OCI-LY1 (cell line): ENCODE measurements at regions not wholly inside any gene's neighbourhood (a gene's known extent, or its start where the extent isn't known, plus 50 kb on each side); places are given as distances from the start of the nearest gene placed in this dataset.

Experiments used
- H2AFZ ChIP-seq: fragments of 200-600 bp; sonication (generic), shearing (Covaris generic); 2 replicates; pipeline ENCODE4 v1.6.0; 2014; ENCODE audit warnings: antibody characterized with exemption, mild to moderate bottlenecking, low read length
- H3F3A ChIP-seq: fragments of 200-600 bp; sonication (generic), shearing (Covaris generic); 2 replicates; pipeline ENCODE4 v1.6.0; 2014; ENCODE audit warnings: mild to moderate bottlenecking, antibody characterized with exemption, low read length, moderate library complexity; ENCODE audit not compliant: insufficient read depth
- H3K27ac ChIP-seq: fragments of 200-600 bp; sonication (generic); 2 replicates; pipeline ENCODE4 v1.5.1; 2014; ENCODE audit warnings: low read length, mixed run types, mild to moderate bottlenecking, low read depth; ENCODE audit not compliant: poor library complexity, severe bottlenecking
- H3K27me3 ChIP-seq: fragments of 200-600 bp; sonication (generic); 2 replicates; pipeline ENCODE4 v1.6.0; 2014; ENCODE audit warnings: antibody characterized with exemption, mild to moderate bottlenecking, low read length, moderate library complexity; ENCODE audit not compliant: insufficient read depth
- H3K36me3 ChIP-seq: fragments of 200-600 bp; sonication (generic); 2 replicates; pipeline ENCODE4 v1.6.1; 2014; ENCODE audit warnings: mild to moderate bottlenecking, antibody characterized with exemption, low read length, moderate library complexity, mixed read lengths; ENCODE audit not compliant: insufficient read depth
- H3K4me1 ChIP-seq: fragments of 200-600 bp; sonication (generic); 2 replicates; pipeline ENCODE4 v1.5.1; 2014; ENCODE audit warnings: mild to moderate bottlenecking, low read length, moderate library complexity; ENCODE audit not compliant: insufficient read depth, severe bottlenecking
- H3K4me2 ChIP-seq: fragments of 200-600 bp; sonication (generic), shearing (Covaris generic); 2 replicates; pipeline ENCODE4 v1.6.1; 2014; ENCODE audit warnings: low read length
- H3K4me3 ChIP-seq: fragments of 200-600 bp; sonication (generic); 2 replicates; pipeline ENCODE4 v1.5.1; 2014; ENCODE audit warnings: low read length, low read depth, mild to moderate bottlenecking, mixed read lengths; ENCODE audit not compliant: poor library complexity, severe bottlenecking
- H3K79me2 ChIP-seq: fragments of 200-600 bp; shearing (Covaris generic); 2 replicates; pipeline ENCODE4 v1.6.1; 2016; ENCODE audit warnings: mixed run types, low read length, mixed read lengths; ENCODE audit not compliant: insufficient read depth
- H3K9ac ChIP-seq: fragments of 200-600 bp; sonication (generic), shearing (Covaris generic); 2 replicates; pipeline ENCODE4 v1.6.1; 2014; ENCODE audit warnings: mild to moderate bottlenecking, low read length, mixed read lengths
- H3K9me2 ChIP-seq: fragments of 200-600 bp; sonication (generic), shearing (Covaris generic); 2 replicates; pipeline ENCODE4 v1.6.1; 2014; ENCODE audit warnings: low read depth, mild to moderate bottlenecking, low read length, mixed read lengths
- H3K9me3 ChIP-seq: fragments of 200-600 bp; shearing (Covaris generic); 2 replicates; pipeline ENCODE4 v1.6.1; 2014; ENCODE audit warnings: low read length, mixed read lengths
- H4K20me1 ChIP-seq: fragments of 200-600 bp; sonication (generic), shearing (Covaris generic); 2 replicates; pipeline ENCODE4 v1.6.0; 2016; ENCODE audit warnings: mild to moderate bottlenecking, low read length; ENCODE audit not compliant: insufficient read depth
- CTCF ChIP-seq: fragments of 200-600 bp; sonication (generic), shearing (Covaris generic); IDR thresholded peaks from 2 replicates; pipeline ENCODE4 v1.5.1; 2017; ENCODE audit warnings: mild to moderate bottlenecking, antibody characterized with exemption, low read length, moderate library complexity, mixed read lengths
- EZH2 ChIP-seq: fragments of 200-600 bp; sonication (generic), shearing (Covaris generic); IDR thresholded peaks from 2 replicates; pipeline ENCODE4 v1.8.0; 2017; ENCODE audit warnings: borderline replicate concordance, mixed run types, mild to moderate bottlenecking, antibody characterized with exemption, low read length, moderate library complexity, mixed read lengths

DNA sequence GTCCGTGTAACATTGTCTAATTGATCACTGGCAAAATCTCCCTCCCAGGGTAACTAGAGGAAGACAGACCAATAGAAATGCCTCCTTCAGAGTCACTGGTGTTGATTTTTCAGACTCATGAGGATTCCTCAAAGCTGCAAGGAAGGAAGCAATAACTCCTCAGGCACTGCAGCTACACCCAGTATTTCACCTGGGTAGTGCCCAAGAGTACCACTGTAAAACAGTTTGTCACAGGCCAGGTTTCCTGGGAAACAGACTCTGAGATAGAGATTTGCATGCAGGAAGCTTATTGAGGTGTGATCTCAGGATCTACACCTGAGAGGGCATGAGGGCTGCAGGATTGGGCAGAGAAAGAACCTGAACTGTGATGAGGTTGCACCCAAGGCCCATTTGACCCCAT is 240.7 kb upstream of the ATP6AP2 start:
- Histone ChIP-seq H3F3A (no peaks in the 10 kb centered on the region), H3K9ac (no peak overlapping the region), H3K36me3 (no peaks in the 10 kb centered on the region), H3K4me1 (no peaks in the 10 kb centered on the region), H3K4me2 (no peak overlapping the region), H4K20me1 (no peaks in the 10 kb centered on the region), H2AFZ (no peak overlapping the region), H3K4me3 (no peak overlapping the region), H3K79me2 (no peaks in the 10 kb centered on the region), H3K27me3 (no peaks in the 10 kb centered on the region), H3K9me2 (no peaks in the 10 kb centered on the region), H3K9me3 (no peaks in the 10 kb centered on the region), H3K27ac (no peak overlapping the region)
- no peak for TF ChIP-seq CTCF

DNA sequence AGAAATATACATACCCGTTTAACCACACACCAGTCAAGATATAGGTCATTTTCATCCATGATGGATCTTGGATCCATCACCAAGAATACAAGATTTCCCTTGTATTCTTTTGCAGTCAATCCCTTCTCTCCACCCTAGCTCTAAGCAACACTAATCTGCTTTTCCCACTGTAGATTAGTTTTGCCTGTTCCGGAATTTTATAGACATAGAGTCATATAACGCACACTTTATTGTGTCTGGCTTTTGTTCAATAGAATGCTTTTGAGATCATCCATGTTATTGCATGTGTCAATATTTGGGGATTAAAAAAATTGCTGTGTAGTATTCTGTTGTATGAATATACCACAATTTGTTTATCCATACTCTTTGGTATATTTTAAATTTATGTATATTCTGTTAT is 235.6 kb upstream of the BCOR start:
- H3K36me3 ChIP-seq: no peaks in the 10 kb centered on the region
- H3K9me2 ChIP-seq: no peaks in the 10 kb centered on the region
- H3K27me3 ChIP-seq: no peaks in the 10 kb centered on the region
- no peaks in the 10 kb centered on the region for H3K4me1 ChIP-seq
- no peak overlapping the region for H3K9ac ChIP-seq
- no peaks in the 10 kb centered on the region for H4K20me1 ChIP-seq
- no peak overlapping the region for H2AFZ ChIP-seq
- H3F3A ChIP-seq: no peaks in the 10 kb centered on the region
- no peak overlapping the region for H3K27ac ChIP-seq
- H3K4me2 ChIP-seq: no peak overlapping the region
- H3K79me2 ChIP-seq: no peaks in the 10 kb centered on the region
- no peaks in the 10 kb centered on the region for H3K9me3 ChIP-seq
- H3K4me3 ChIP-seq: no peak overlapping the region
- no peak for TF ChIP-seq EZH2
- TF ChIP-seq CTCF: no peak

DNA sequence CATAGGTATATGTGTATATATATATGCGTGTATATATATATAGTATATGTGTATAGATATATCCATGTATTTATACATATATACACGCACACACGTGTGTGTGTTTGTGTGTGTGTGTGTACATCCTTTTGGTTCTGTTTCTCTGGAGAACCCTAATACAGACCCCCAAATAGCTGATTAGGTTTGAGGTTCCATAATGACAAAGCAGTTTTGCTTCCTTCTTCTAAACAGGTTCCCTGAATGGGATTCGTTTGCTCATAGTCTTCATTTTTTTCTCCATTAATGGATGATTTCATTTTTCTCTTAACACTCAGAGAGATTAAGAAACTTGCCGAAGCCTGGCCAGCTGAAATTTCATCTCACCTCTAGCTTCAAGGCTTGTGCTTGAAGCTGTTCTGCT is 234.0 kb upstream of the BCOR start:
- no peaks in the 10 kb centered on the region for H3F3A ChIP-seq
- H3K4me2 ChIP-seq: no peak overlapping the region
- no peaks in the 10 kb centered on the region for H4K20me1 ChIP-seq
- no peaks in the 10 kb centered on the region for H3K79me2 ChIP-seq
- H3K9ac ChIP-seq: no peak overlapping the region
- TF ChIP-seq EZH2 (no peak), CTCF (no peak)
- no peak overlapping the region for H3K4me3 ChIP-seq
- H3K27me3 ChIP-seq: no peaks in the 10 kb centered on the region
- H2AFZ ChIP-seq: no peak overlapping the region
- H3K9me3 ChIP-seq: no peaks in the 10 kb centered on the region
- H3K9me2 ChIP-seq: no peaks in the 10 kb centered on the region
- H3K27ac ChIP-seq: no peak overlapping the region
- H3K4me1 ChIP-seq: no peaks in the 10 kb centered on the region
- H3K36me3 ChIP-seq: no peaks in the 10 kb centered on the region
